GM10847 (cell line): ENCODE measurements at regions not wholly inside any gene's neighbourhood (a gene's known extent, or its start where the extent isn't known, plus 50 kb on each side); places are given as distances from the start of the nearest gene placed in this dataset.

Experiments
- POLR2A ChIP-seq: IDR thresholded peaks from 2 replicates; pipeline ENCODE4 v1.6.1; 2011; ENCODE audit not compliant: insufficient read length; ENCODE audit errors: extremely low read depth

- TF ChIP-seq POLR2A, result no peak
These were observed 112.3 kb upstream of the PRDX6 start for GRCh38 chr1:173364827-173365226.

- no peak for TF ChIP-seq POLR2A
These were observed 111.8 kb upstream of the PRDX6 start for GRCh38 chr1:173365341-173365740.

GRCh38 chr1:173367136-173367535 is 110.0 kb upstream of the PRDX6 start:
- TF ChIP-seq POLR2A, result no peak

- TF ChIP-seq POLR2A, result no peak
These were observed 99.9 kb upstream of the PRDX6 start for GRCh38 chr1:173377266-173377665.

- TF ChIP-seq POLR2A, result no peak
These were observed 93.8 kb upstream of the PRDX6 start for GRCh38 chr1:173383351-173383750.

- TF ChIP-seq POLR2A, result no peak
These were observed 88.8 kb upstream of the PRDX6 start for GRCh38 chr1:173388352-173388751.

GRCh38 chr1:173392895-173393658 is 84.1 kb upstream of the PRDX6 start:
- no peak for TF ChIP-seq POLR2A

GRCh38 chr1:173393659-173394000 is 83.5 kb upstream of the PRDX6 start:
- no peak for TF ChIP-seq POLR2A

GRCh38 chr1:173395762-173396161 is 81.4 kb upstream of the PRDX6 start:
- no peak for TF ChIP-seq POLR2A

GRCh38 chr1:173400387-173400995 is 76.6 kb upstream of the PRDX6 start:
- TF ChIP-seq POLR2A, result no peak

GRCh38 chr1:173403996-173404395 is 73.1 kb upstream of the PRDX6 start:
- TF ChIP-seq POLR2A, result no peak

- no peak for TF ChIP-seq POLR2A
These were observed 71.9 kb upstream of the PRDX6 start for GRCh38 chr1:173405281-173405680.

- TF ChIP-seq POLR2A, result no peak
These were observed 71.3 kb upstream of the PRDX6 start for GRCh38 chr1:173405834-173406233.

- no peak for TF ChIP-seq POLR2A
These were observed 70.3 kb upstream of the PRDX6 start for GRCh38 chr1:173406783-173407230.

GRCh38 chr1:173407846-173408245 is 69.3 kb upstream of the PRDX6 start:
- TF ChIP-seq POLR2A, result no peak

GRCh38 chr1:173408886-173409285 is 68.2 kb upstream of the PRDX6 start:
- no peak for TF ChIP-seq POLR2A

- no peak for TF ChIP-seq POLR2A
These were observed 67.5 kb upstream of the PRDX6 start for GRCh38 chr1:173409613-173410012.

GRCh38 chr1:173410133-173410793 is 66.9 kb upstream of the PRDX6 start:
- no peak for TF ChIP-seq POLR2A
